ENCODE measurements at regions not wholly inside any gene's neighbourhood (a gene's known extent, or its start where the extent isn't known, plus 50 kb on each side); places are given as distances from the start of the nearest gene placed in this dataset.

GRCh38 chr12:90828621-90829020, 126.4 kb downstream of the CCER1 start:
- no peaks in the 10 kb centered on the region for H3K79me2 ChIP-seq (ENCODE audit: insufficient read depth, low read length)
- TF ChIP-seq EZH2 (IDR thresholded peaks at IDR 0.05; ENCODE audit: insufficient read depth, low read length) = no peak
- no peak for TF ChIP-seq CTCF (IDR thresholded peaks at IDR 0.05; ENCODE audit: insufficient read depth, low read depth, low read length)
- no peaks in the 10 kb centered on the region for H3K9me3 ChIP-seq (ENCODE audit: insufficient read depth, low read depth, low read length)
- no peak overlapping the region for H3K4me3 ChIP-seq (ENCODE audit: insufficient read depth, low read depth, low read length)
- no peaks in the 10 kb centered on the region for H4K20me1 ChIP-seq (ENCODE audit: insufficient read depth, low read length)
- H3K4me3 Mint-ChIP-seq (ENCODE audit: unreplicated experiment) = no peak overlapping the region
- H3K9ac ChIP-seq (ENCODE audit: low read length) = no peak overlapping the region
- DNase-seq (ENCODE audit: low read depth) (no peak), FAIRE-seq (no peak)
- no peaks in the 10 kb centered on the region for H3K4me1 Mint-ChIP-seq (ENCODE audit: low read depth, unreplicated experiment)
- no peaks in the 10 kb centered on the region for H3K36me3 ChIP-seq (ENCODE audit: insufficient read depth, low read length)
- no peaks in the 10 kb centered on the region for H3K27me3 ChIP-seq (ENCODE audit: insufficient read depth, low read length)
- no peaks in the 10 kb centered on the region for H3K9me3 Mint-ChIP-seq (ENCODE audit: unreplicated experiment)
- peaks cover 3% of the 10 kb centered on the region for H3K27me3 Mint-ChIP-seq (ENCODE audit: low read depth, unreplicated experiment)
- H3K4me1 ChIP-seq (ENCODE audit: insufficient read depth, low read length) = no peaks in the 10 kb centered on the region
- no peak overlapping the region for H2AFZ ChIP-seq (ENCODE audit: low read depth, low read length)
- no peaks in the 10 kb centered on the region for H3K36me3 Mint-ChIP-seq (ENCODE audit: low read depth, unreplicated experiment)
- no peak overlapping the region for H3K27ac Mint-ChIP-seq (ENCODE audit: unreplicated experiment)
- no peak overlapping the region for H3K27ac ChIP-seq (ENCODE audit: low read depth, low read length)
- no peak overlapping the region for H3K4me2 ChIP-seq (ENCODE audit: low read length)

GRCh38 chr12:90827567-90827966, 127.4 kb downstream of the CCER1 start:
- no peak for FAIRE-seq
- Mint-ChIP-seq H3K27me3 (ENCODE audit: low read depth, unreplicated experiment) (peaks cover 3% of the 10 kb centered on the region), H3K36me3 (ENCODE audit: low read depth, unreplicated experiment) (no peaks in the 10 kb centered on the region), H3K4me3 (ENCODE audit: unreplicated experiment) (no peak overlapping the region), H3K9me3 (ENCODE audit: unreplicated experiment) (no peaks in the 10 kb centered on the region), H3K4me1 (ENCODE audit: low read depth, unreplicated experiment) (no peaks in the 10 kb centered on the region), H3K27ac (ENCODE audit: unreplicated experiment) (no peak overlapping the region)
- DNase-seq (ENCODE audit: low read depth) = no peak
- TF ChIP-seq CTCF (IDR thresholded peaks at IDR 0.05; ENCODE audit: insufficient read depth, low read depth, low read length) = no peak
- TF ChIP-seq EZH2 (IDR thresholded peaks at IDR 0.05; ENCODE audit: insufficient read depth, low read length) = no peak
- H3K27ac ChIP-seq (ENCODE audit: low read depth, low read length) = no peak overlapping the region
- H3K4me2 ChIP-seq (ENCODE audit: low read length) = no peak overlapping the region
- H3K9me3 ChIP-seq (ENCODE audit: insufficient read depth, low read depth, low read length) = no peaks in the 10 kb centered on the region
- H3K4me3 ChIP-seq (ENCODE audit: insufficient read depth, low read depth, low read length) = no peak overlapping the region
- no peaks in the 10 kb centered on the region for H3K4me1 ChIP-seq (ENCODE audit: insufficient read depth, low read length)
- H4K20me1 ChIP-seq (ENCODE audit: insufficient read depth, low read length) = no peaks in the 10 kb centered on the region
- H2AFZ ChIP-seq (ENCODE audit: low read depth, low read length) = no peak overlapping the region
- no peaks in the 10 kb centered on the region for H3K36me3 ChIP-seq (ENCODE audit: insufficient read depth, low read length)
- H3K27me3 ChIP-seq (ENCODE audit: insufficient read depth, low read length) = no peaks in the 10 kb centered on the region
- no peak overlapping the region for H3K9ac ChIP-seq (ENCODE audit: low read length)
- H3K79me2 ChIP-seq (ENCODE audit: insufficient read depth, low read length) = no peaks in the 10 kb centered on the region

- no peaks in the 10 kb centered on the region for H4K20me1 ChIP-seq (ENCODE audit: insufficient read depth, low read length)
- H3K9me3 Mint-ChIP-seq (ENCODE audit: unreplicated experiment) = no peaks in the 10 kb centered on the region
- no peak for TF ChIP-seq EZH2 (IDR thresholded peaks at IDR 0.05; ENCODE audit: insufficient read depth, low read length)
- no peak for TF ChIP-seq CTCF (IDR thresholded peaks at IDR 0.05; ENCODE audit: insufficient read depth, low read depth, low read length)
- H3K27me3 Mint-ChIP-seq (ENCODE audit: low read depth, unreplicated experiment) = peaks cover 3% of the 10 kb centered on the region
- H3K4me3 ChIP-seq (ENCODE audit: insufficient read depth, low read depth, low read length) = no peak overlapping the region
- FAIRE-seq = no peak
- no peak for DNase-seq (ENCODE audit: low read depth)
- no peaks in the 10 kb centered on the region for H3K4me1 Mint-ChIP-seq (ENCODE audit: low read depth, unreplicated experiment)
- H3K9ac ChIP-seq (ENCODE audit: low read length) = no peak overlapping the region
- no peak overlapping the region for H3K27ac Mint-ChIP-seq (ENCODE audit: unreplicated experiment)
- no peaks in the 10 kb centered on the region for H3K79me2 ChIP-seq (ENCODE audit: insufficient read depth, low read length)
- H3K4me3 Mint-ChIP-seq (ENCODE audit: unreplicated experiment) = no peak overlapping the region
- H3K27me3 ChIP-seq (ENCODE audit: insufficient read depth, low read length) = no peaks in the 10 kb centered on the region
- no peak overlapping the region for H3K27ac ChIP-seq (ENCODE audit: low read depth, low read length)
- no peak overlapping the region for H3K4me2 ChIP-seq (ENCODE audit: low read length)
- H2AFZ ChIP-seq (ENCODE audit: low read depth, low read length) = no peak overlapping the region
- no peaks in the 10 kb centered on the region for H3K4me1 ChIP-seq (ENCODE audit: insufficient read depth, low read length)
- H3K36me3 Mint-ChIP-seq (ENCODE audit: low read depth, unreplicated experiment) = no peaks in the 10 kb centered on the region
- H3K36me3 ChIP-seq (ENCODE audit: insufficient read depth, low read length) = no peaks in the 10 kb centered on the region
- no peaks in the 10 kb centered on the region for H3K9me3 ChIP-seq (ENCODE audit: insufficient read depth, low read depth, low read length)
Observed at GRCh38 chr12:90826036-90826435, 128.9 kb downstream of the CCER1 start.
